ENCODE measurements at regions not wholly inside any gene's neighbourhood (a gene's known extent, or its start where the extent isn't known, plus 50 kb on each side); places are given as distances from the start of the nearest gene placed in this dataset.

GRCh38 chr14:29376237-29376636, 551.4 kb downstream of the PRKD1 start:
- Mint-ChIP-seq H3K4me1 (no peaks in the 10 kb centered on the region), H3K36me3 (ENCODE audit: insufficient read depth in 1 of 3, low read depth in 3 of 3) (peaks cover 0 to 12% (median 0%) of the 10 kb centered on the region in 3 experiments; a peak in 1 of 7 replicates), H3K9me3 (no peaks in the 10 kb centered on the region), H3K27ac (no peak overlapping the region), H3K27me3 (ENCODE audit: low read depth) (no peaks in the 10 kb centered on the region; the same call in 1 of the 2 replicates), H3K4me3 (no peak overlapping the region)
- no peak overlapping the region for H2AK5ac ChIP-seq (ENCODE audit: insufficient read length, low read length)
- no peak for DNase-seq
- H4K91ac ChIP-seq (ENCODE audit: insufficient read length, low read depth, low read length): no peak overlapping the region
- H3K4ac ChIP-seq (ENCODE audit: low read depth, low read length): no peak overlapping the region
- no peak overlapping the region for H3K27ac ChIP-seq (ENCODE audit: insufficient read length, low read depth, low read length)
- H2BK15ac ChIP-seq (ENCODE audit: low read depth, low read length): no peak overlapping the region
- H3K18ac ChIP-seq (ENCODE audit: insufficient read length, low read depth, low read length): no peak overlapping the region
- H2BK20ac ChIP-seq (ENCODE audit: low read depth, low read length, poor library complexity, severe bottlenecking): no peak overlapping the region
- no peak overlapping the region for H2AFZ ChIP-seq (ENCODE audit: low read length)
- H3K4me2 ChIP-seq (ENCODE audit: insufficient read depth, insufficient read length, low read length): no peak overlapping the region
- H3K9ac ChIP-seq (ENCODE audit: extremely low read depth, insufficient read length, low read length): no peak overlapping the region
- H2BK12ac ChIP-seq (ENCODE audit: insufficient read length, low read depth, low read length): no peak overlapping the region
- H3K14ac ChIP-seq (ENCODE audit: insufficient read depth, low read length): no peak overlapping the region
- no peaks in the 10 kb centered on the region for H3K9me3 ChIP-seq (ENCODE audit: control insufficient read depth, low read depth, low read length)
- no peak overlapping the region for H3T11ph ChIP-seq (ENCODE audit: low read length)
- no peak overlapping the region for H2BK120ac ChIP-seq (ENCODE audit: low read depth, low read length, poor library complexity, severe bottlenecking)
- H3K23ac ChIP-seq (ENCODE audit: insufficient read length, low read depth, low read length): no peak overlapping the region
- H3K4me1 ChIP-seq (ENCODE audit: insufficient read depth, low read length): no peaks in the 10 kb centered on the region
- H3K79me2 ChIP-seq (ENCODE audit: insufficient read depth, low read length): no peaks in the 10 kb centered on the region
- no peaks in the 10 kb centered on the region for H3K27me3 ChIP-seq (ENCODE audit: insufficient read depth, low read length)
- H3K56ac ChIP-seq (ENCODE audit: insufficient read length, low read depth, low read length): no peak overlapping the region
- no peak overlapping the region for H4K5ac ChIP-seq (ENCODE audit: insufficient read length, low read depth, low read length)
- WGBS (ENCODE audit: extremely low coverage, insufficient read length, low lambda C conversion rate): no CpG with 5 or more reads among the region's 4 CpGs
- no peaks in the 10 kb centered on the region for H3K79me1 ChIP-seq (ENCODE audit: insufficient read depth, low read depth, low read length, poor library complexity, severe bottlenecking)
- H4K20me1 ChIP-seq (ENCODE audit: control insufficient read depth, insufficient read depth, insufficient read length): no peaks in the 10 kb centered on the region
- H2BK5ac ChIP-seq (ENCODE audit: insufficient read length, low read length): no peak overlapping the region
- no peak overlapping the region for H4K8ac ChIP-seq (replicated peaks; ENCODE audit: insufficient read length, low read depth, low read length)
- no peak for TF ChIP-seq CTCF (conservative IDR thresholded peaks at IDR 0.05)
- H3K23me2 ChIP-seq (ENCODE audit: insufficient read length, low read depth, low read length, poor library complexity, severe bottlenecking): no peaks in the 10 kb centered on the region

Data from H9 (cell line).